GDM1 (cell line): ENCODE measurements at regions not wholly inside any gene's neighbourhood (a gene's known extent, or its start where the extent isn't known, plus 50 kb on each side); places are given as distances from the start of the nearest gene placed in this dataset.

Source experiments
- DNase-seq: peaks from one replicate; lab custom pipeline; 2025; lab: John Stamatoyannopoulos, UW

DNA sequence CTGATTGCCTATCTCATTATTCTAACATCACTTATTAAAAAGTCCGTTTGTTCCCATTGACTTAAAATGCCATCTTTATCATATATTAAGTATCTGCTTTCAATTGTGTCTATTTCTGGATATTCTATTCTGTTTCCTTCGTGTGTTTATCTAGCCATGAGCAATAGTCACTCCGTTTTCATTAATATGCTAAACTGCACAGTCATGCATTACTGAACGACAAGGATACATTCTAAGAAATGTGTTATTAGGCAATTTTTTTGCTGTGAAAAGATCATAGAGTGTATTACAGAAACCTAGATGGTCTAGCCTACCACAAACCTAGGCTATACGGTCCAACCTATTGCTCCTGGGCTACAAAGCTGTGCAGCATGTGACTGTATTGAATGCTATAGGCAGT lies 482.9 kb downstream of the IRX1 start:
- no peak for DNase-seq

DNA sequence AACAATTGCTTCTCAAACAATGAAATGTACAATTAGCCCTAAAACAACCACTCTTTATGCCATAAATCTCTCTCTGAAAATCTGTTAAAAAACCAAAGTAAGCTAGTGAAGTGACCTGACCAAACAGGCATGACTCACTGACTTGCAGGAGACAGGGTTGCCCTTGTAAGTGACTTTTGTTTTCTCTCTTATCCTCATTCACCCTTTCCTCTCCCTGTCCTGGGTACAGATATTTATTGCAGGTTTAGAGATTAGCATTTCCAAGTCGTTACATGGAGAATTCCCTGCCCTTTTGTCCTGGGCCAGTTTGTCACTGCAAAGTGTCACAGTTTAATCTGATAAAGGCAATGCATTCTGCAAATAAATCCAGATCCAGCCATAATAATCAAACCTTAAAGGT lies 484.2 kb downstream of the IRX1 start:
- no peak for DNase-seq

DNA sequence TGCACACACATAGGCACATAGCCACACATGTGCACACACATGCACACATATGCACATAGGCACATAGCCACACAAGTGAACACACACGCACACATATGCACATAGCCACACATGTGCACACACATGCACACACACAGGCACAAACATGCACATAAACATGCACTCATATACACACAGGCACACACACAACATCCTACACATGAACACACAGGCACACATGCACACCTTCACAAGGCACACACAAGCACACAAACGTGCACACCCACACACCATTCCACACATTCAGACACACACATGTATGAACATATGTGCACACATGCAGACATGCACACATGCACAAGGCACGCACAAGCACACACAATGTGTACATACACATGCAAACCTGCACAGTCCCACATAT lies 484.7 kb downstream of the IRX1 start:
- DNase-seq: no peak

DNA sequence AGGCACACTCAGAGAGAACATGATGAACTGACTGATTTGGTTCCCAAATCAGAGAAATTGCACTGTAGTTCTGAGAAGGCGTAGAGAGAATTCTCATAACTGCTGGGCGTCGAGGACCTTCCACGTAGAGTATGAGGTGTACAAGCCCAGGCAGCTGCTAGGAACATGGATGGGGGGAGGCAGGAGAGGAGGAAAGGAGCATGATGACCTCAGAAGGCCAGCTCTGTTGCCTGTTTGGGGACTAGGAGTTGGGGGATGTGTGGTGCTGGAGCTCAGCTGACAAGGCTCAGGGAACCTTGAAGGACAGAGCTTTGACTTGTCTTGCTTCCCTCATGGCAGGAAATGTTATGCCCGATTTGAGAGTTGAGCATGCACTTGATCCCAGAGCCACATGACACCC lies 485.4 kb downstream of the IRX1 start:
- DNase-seq: no peak

DNA sequence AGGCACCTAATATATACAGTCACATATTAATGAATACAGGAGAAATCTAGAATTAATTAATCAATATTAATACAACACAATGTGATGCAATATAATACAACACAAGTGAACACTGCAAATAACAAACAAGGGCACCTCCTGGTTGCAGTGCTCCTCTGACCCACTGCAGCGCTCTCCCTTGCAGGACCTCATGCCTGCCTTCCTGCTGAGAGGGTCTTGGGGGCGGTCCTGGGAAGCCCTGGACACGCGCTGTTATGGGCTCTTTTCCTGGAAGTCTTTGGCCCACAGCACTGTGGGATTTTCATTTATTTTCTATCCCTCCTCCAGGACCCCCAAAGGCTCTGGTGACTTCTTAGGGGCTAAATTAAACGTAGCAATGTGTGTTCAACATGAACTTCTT lies 485.8 kb downstream of the IRX1 start:
- no peak for DNase-seq

DNA sequence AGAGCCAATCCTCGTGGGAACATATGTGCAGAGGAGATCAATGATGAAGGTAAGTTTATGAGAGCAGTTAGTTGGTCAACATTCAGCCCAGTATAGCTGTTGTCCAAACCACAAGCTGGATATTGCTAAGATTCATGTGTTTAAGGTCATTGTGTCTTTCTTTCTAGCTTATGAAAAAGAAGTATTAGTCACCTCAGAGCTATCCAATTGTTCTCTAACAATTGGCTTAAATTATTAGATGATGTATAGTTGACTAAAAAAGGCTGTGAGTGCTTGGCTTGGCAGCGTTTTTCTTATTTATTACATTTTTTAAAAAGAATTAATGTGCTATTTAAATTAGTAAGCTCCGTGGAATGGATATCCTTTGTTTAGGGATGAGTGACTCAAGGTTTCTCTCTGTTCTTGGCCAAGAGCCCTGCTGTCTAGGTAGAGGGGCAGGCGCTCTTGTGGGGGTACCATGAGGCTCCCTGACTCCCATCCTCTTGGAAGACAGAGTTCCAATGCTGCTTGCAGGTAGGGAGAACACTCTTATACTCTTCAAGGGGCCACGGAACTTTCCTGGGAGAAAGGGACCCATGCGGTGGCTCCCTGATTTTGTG lies 487.4 kb downstream of the IRX1 start:
- no peak for DNase-seq

DNA sequence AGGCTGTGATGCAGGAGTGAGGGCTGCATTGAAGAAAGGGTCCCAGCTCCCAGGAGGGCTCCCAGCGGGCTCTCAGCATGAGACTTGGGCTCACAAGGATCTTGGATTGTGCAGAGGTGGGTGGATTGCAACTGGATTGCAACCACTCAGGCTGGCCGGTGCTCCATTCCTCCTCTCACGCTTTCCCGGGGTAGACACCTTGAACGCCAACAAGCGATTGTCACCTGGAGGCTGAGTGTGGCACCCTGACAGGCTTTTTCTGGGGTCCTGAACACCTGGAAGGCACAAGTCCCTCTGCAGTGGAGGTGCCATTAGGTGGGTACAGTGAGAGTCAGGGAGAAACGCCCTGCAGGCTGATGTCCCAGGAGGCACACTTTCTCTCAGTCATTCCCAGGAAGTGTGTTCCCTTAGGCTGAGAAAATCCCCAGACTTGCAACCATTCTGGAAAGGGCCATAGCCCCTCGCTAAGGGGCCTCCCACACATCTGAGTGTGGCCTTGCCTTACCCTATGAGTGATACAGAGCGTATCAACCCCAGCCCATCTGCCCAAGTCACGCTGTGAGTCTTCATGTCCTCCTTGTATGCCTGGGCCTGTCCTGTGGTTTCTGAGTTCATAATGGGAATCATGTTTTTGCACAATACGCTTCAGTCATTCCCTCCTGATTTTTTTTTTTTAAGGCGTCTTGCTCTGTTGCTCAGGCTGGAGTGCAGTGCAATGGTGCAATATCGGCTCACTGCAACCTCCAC lies 488.1 kb downstream of the IRX1 start:
- no peak for DNase-seq

DNA sequence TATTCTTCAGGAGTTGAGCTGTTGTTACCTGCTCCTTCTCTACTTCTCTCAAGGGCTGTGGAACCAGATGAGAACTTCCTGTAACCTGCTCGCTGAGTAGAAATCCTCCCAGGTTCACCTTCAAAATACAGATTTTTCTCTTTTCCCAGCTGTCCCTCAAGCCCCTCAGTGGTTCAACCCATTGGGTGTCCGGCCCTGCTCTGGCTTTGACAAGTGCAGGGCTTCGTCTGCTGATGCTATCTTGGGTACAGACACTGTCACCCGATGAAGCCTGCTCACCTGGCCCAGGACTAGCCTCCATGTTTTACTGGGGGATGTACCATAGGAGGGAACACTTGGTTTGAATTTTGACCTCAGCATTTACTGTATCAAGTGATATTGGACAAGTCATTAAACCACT lies 490.4 kb downstream of the IRX1 start:
- no peak for DNase-seq

DNA sequence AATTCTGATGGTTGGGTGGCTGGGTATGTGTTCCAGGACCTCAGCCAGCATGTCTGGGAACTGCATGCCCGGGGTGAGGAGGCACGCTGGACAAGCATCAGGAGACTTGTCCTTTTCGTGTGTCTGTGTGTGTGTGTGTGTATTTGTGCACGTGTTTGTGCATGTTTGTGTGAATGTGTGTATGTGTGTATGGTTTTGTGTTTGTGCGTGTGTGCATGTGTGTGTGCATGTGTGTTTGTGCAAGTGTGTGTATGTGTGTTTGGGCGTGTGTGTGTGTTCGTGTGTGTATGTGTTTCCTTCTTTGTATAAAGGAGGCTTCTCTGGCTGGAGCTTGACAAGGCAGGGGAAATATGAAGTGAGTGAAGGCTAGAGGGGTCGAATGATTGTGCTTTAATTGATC lies 491.5 kb downstream of the IRX1 start:
- no peak for DNase-seq

DNA sequence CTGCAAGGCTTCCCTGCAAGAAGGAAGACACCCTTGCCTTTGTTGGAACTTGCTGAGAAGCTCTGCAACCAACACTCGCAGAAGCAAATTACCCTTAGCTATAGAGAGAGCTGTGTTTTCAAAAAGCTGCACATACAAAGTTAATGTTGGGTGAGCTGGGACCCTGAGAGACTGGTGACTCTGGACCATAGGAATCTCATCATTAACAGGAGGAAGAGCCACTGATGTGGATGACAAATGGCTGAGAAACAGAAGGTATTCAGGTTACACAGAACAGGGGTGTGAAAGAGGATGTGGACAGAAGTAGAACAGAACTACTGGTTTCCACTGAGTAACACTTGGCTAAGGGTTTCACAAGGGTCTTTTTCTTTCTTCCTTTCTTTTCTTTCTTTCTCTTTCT lies 493.5 kb downstream of the IRX1 start:
- no peak for DNase-seq

DNA sequence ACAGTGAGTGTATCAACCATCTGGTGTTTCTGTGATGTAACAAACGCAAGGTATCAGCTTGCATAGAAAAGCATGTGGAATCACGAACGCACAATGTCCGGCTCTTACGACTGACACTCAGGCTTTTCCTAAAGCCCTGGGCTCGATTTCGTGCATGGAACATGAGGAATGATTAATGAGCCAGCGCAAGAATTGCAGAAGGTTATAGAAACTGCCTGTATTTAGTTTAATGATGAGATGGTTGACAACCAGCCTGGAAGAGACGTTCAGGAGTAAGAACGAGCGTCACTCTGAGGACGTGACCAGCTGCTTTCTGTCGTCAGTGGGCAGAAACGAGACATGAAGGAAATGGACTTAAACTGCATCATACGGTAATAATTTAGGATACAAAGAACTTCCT lies 497.6 kb downstream of the IRX1 start:
- DNase-seq: no peak

DNA sequence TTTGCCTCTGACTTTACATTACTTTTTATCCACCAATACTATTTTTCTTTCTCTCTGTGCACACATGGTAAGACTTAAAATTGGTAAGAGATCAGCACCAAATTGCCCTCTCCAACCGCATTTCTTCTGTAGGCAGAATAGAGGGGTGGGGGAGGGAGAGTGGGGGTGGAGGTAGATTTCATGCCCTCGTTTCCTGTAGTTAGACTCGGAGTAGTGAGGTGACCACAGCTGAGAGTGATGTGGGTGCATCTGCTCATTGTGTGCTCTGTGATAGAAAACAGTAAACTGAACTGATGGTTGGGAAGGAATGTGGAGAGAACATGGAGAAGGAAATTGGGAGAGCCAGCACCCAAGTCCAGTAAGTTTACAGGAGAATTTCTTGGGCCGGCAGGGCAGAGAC lies 498.3 kb downstream of the IRX1 start:
- no peak for DNase-seq

DNA sequence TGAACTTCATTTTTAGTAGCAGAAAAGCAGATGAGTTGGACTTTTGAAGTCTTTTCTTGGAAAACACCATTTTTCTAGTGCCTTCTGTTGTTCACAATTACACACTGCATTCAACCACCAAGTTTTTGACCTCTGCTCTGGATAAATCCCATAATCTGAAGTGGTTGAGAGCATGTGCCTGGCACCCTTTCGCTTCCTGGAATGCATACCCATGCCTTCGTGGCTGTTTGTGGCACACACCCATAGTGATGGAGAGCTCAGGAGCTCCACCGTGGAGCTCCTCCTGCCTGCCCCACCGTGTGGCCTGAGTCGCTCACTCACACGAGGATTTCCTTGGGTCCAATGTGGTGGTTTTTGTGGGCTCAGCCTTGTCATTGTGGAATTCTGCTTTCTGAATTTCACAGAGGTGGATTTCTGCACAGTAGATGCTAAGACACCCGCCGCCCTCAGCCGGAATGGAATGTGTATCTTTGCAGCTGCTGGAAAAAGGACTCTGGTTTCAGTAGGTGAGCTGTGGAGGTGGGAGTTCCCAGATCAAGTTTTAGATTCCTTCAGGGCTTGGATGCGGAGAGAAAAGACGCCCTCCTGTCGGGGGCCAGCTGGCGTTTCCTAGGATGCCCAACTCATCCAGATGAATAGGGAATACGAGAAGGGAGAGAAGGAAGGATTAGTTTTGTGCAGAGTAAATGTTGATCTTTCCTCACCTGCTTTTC lies 500.4 kb downstream of the IRX1 start:
- DNase-seq: no peak

DNA sequence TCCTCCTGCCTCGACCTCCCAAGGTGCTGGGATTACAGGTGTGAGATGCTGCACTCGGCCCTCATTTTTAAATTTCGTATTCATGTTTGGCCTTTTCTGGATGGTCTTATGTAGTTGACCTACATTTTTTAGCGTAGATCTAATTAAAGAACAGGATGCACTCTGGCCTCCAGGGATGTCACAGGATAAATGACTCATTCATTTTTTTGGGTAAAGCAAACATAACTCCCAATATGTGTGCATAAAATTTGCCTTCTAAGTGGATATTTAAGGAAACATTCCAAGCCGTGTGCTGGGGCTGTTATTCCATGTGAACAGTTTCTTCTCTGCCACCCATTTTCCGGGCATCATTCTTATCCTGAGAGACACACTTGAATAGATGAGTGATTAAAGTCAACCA lies 501.6 kb downstream of the IRX1 start:
- no peak for DNase-seq

DNA sequence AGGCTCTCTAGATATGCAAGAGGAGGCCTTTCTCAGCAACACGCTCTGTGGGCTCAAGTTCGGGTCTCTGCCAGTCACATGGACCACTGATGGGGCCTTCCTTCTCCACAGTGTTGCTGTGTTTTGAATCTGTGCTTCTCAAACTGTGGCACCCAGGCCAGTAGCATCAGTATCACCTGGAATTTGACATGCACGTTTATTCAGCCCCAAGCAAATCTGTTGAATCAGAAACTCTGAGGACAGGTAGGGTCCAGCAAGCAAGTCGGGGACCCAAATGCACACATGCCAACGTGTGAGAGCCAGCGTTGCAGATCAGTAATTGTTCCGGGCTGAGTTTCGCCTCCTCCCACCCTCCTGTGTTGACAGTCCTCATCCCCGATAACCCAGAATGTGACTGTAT lies 502.6 kb downstream of the IRX1 start:
- no peak for DNase-seq

DNA sequence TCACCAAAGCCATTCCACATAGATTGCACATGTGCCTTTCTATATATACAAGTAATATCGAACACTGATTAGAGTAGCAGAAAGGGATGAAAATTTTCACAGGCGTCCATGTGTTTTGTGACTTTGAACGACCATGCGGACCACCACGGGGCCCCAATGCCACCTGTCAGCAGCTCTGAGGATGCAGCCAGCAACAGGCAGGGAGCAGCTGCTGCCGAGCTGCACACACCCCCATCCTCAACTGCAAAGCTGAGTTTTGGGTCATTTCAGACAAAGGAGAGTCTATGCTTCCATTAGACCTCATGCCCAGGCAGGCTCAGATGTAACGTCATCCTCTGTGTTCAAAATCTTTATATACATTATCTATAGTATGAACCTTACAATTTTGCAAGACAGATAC lies 503.8 kb downstream of the IRX1 start:
- no peak for DNase-seq

DNA sequence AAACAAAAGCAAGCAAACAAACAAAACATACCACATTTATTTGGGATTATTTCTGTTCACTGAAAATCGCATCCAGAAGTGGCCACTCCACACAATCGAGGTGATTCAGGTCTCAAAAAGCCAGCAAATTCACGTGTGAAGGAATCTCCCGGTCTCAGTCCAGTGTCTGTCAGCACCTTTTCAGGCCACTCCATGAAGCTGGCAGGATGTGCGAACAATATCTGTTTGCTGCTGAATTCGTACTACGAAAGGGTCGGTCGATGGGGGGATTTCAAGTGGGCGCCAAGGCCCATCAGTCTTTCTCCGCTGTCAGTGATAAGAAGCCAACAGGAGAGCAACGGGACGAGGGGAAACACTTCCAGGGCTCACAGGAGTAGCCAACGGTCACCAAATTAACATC lies 505.1 kb downstream of the IRX1 start:
- no peak for DNase-seq

DNA sequence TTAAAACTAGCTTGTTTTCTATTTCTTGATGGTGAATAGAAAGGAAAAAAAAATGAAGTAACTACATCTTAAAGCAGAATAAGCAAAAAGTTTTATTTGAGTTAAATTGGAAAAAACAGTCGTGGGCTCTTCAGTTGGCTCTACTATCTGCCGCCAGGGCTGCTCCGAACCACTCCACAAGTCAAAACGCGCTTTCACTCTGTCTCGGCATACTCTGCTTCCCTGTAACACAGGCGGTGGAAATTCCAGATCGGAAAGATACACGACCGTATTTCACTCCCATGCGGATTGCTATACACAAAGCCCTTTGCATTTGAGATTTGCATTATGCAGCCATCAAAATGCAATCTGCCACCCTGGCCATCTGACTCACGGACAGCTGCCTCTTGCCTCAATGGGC lies 505.6 kb downstream of the IRX1 start:
- DNase-seq: no peak

DNA sequence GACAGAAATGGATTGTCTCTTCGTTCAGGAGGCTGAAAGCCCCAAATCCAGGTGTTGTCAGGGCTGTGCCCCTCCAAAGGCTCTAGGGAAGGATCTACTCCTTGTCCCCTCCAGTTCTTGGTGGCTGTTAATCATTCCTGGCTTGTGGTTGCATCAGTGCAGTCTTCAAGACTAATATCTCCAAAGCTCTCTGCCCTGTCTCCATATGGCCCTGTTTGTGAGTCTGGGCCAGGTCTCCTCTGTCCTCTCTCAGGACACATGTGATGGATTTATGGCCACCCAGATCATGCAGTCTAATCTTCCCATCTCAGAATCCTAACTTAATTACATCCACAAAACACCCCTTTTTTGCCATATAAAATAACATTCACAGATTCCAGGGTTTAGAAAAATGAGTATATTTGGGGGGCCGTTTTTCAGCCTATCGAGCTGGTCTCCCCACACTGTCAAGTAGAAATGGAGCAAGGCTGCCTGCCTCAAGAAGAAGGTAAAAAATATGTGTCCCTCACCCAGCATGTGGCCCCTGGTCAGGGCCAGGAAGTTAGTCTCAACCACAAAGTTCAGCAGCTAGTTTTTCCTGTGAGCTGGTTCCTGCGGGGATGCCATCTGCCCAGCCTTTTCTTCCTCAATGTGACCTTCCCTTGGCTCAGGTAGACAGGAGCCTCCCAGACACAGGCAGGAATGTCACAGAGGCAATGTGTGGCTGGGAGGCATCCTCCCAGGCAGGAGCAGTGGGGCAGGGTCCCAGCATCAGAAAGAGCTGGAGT lies 509.4 kb downstream of the IRX1 start:
- no peak for DNase-seq

DNA sequence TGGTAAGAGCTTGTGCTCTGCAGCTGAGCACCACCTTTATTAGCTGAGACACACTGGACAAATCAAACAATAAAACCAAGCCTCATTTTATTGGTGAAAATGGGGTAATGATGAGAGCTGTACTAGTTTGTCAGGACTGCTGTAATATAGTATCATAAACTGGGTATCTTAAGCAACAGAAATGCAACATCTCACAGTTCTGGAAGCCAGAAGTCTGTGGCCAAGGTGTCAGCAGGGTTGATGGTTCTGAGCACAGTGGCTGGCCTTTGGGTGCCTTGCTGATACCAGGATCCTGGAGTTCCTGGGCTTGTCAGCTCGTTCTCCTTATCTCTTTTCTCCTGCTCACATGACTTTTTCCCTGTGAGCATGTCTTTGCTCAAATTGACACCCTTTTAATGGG lies 513.1 kb downstream of the IRX1 start:
- DNase-seq: no peak

DNA sequence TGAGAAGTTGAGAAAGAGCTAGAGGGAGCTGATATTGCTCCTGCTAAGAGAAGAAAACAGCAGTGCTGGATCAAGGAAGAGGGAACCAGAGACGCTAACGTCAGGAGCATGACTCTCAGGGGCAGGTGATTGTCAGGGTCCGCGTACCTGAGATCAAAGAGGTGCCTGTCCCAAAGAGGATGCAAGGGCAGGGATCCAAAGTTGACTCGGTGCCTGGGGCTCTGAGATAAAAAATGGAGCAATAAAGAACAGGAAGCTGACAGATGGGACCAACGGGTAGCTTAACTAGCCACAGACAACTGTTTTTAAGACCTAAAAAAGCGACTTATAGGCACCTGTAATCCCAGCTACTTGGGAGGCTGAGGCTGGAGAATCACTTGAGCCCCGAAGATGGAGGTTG lies 517.8 kb downstream of the IRX1 start:
- DNase-seq: no peak

DNA sequence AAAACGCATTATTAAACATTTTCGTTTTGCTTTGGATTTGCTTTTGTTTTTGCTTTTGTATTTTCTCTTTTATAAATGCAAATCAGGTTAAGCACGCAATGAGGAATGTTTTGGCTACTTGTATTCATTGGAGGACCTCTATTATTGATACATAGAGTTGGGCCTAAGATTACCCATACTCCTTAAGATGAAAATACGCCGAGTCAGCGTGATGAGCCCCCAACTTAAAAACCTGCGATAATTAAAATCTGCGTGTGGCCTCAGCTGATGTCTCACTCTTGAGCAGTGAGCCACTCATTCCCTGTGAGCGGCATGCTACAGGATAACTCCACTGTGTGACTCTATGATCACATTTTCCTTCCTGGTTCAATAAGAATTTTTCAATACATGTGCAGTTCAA lies 518.3 kb downstream of the IRX1 start:
- DNase-seq: no peak

DNA sequence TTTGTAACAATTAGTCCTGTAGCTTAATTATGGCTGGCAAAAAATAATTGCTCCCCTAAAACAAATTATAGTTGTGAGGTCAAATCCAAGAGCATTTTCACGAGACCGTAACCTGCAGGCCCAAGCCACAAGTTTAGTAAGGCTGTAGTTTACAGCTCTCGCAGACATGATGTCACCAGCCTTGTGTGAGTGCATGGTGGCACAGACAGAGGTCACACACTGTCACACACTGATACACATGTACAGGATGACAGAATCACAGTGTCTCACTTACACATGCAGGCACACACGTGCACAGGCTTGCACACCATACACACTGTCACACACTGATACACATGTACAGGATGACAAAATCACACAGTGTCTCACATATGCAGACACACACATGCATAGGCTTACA lies 518.8 kb downstream of the IRX1 start:
- no peak for DNase-seq
